Panc1 (cell line): ENCODE measurements at regions not wholly inside any gene's neighbourhood (a gene's known extent, or its start where the extent isn't known, plus 50 kb on each side); places are given as distances from the start of the nearest gene placed in this dataset.

Source experiments
- ATAC-seq: fragments of 200-7000 bp; cut with Tn5 transposase; 2 replicates; pipeline ENCODE4 v1.9.1; 2020; ENCODE audit warnings: mild to moderate bottlenecking, moderate library complexity
- BruUV-seq: library from RNA; stranded (reverse); fragments of 400-500 nt; replicated peaks from 2 replicates; lab custom pipeline; 2021; lab: Mats Ljungman, UMichigan
- CTCF ChIA-PET: fragments of 300-600 bp; sonication (Branson Sonifier 250); formaldehyde crosslinking; loops from one replicate; lab custom pipeline; 2022; ENCODE audit warnings: antibody characterized with exemption; lab: Charles Lee
- POLR2A ChIA-PET: fragments of 300-600 bp; sonication (Branson Sonifier 250); formaldehyde crosslinking; loops from one replicate; lab custom pipeline; 2022; ENCODE audit warnings: antibody characterized with exemption; lab: Charles Lee
- DNase-seq: peaks from one replicate; pipeline ENCODE4 v3.0.0-alpha.2; 2010; ENCODE audit warnings: low read depth, low spot score
- H3K27ac ChIP-seq: 2 replicates; pipeline ENCODE4 v1.5.1; 2011; ENCODE audit warnings: mild to moderate bottlenecking, low read length, inconsistent platforms
- H3K27me3 ChIP-seq: fragments of 200-500 bp; sonication (Bioruptor generic); 2 replicates; pipeline ENCODE4 v1.6.0; 2014; ENCODE audit warnings: low read length, inconsistent platforms; ENCODE audit not compliant: control insufficient read depth, insufficient read depth
- H3K36me3 ChIP-seq: fragments of 200-500 bp; sonication (Bioruptor generic); 2 replicates; pipeline ENCODE4 v1.5.1; 2014; ENCODE audit warnings: inconsistent platforms, mild to moderate bottlenecking, low read length, moderate library complexity; ENCODE audit not compliant: control insufficient read depth, insufficient read depth
- H3K4me1 ChIP-seq: 2 replicates; pipeline ENCODE4 v1.5.1; 2011; ENCODE audit warnings: inconsistent platforms, mild to moderate bottlenecking, low read length, moderate library complexity; ENCODE audit not compliant: control insufficient read depth, insufficient read depth
- H3K4me3 ChIP-seq, 2 experiments: 2 replicates each; pipeline ENCODE4 v1.5.1; 2011 to 2012; ENCODE audit warnings: low read depth in 2 of 2, low read length in 2 of 2, mild to moderate bottlenecking in 2 of 2, inconsistent platforms in 1 of 2, moderate library complexity in 1 of 2
- H3K9me3 ChIP-seq: fragments of 200-500 bp; sonication (Bioruptor generic); 2 replicates; pipeline ENCODE4 v1.5.1; 2014; ENCODE audit warnings: low read depth, mild to moderate bottlenecking, inconsistent platforms, low read length, moderate library complexity; ENCODE audit not compliant: control insufficient read depth, insufficient read depth
- CTCF ChIP-seq: fragments of 450-650 bp; IDR thresholded peaks from 2 replicates; pipeline ENCODE4 v1.5.1; 2017; ENCODE audit warnings: mild to moderate bottlenecking
- POLR2AphosphoS5 ChIP-seq: IDR thresholded peaks from 2 replicates; pipeline ENCODE4 v1.6.1; 2012; ENCODE audit warnings: mild to moderate bottlenecking, low read depth, low read length, moderate library complexity
- REST ChIP-seq, 2 experiments: IDR thresholded peaks; 2 replicates each; pipeline ENCODE4 v1.6.1; 2011 to 2012; ENCODE audit warnings: low read depth in 2 of 2, control low read depth in 1 of 2, low read length in 1 of 2, mild to moderate bottlenecking in 1 of 2, moderate library complexity in 1 of 2; ENCODE audit not compliant: insufficient read depth in 1 of 2
- SIN3A ChIP-seq: IDR thresholded peaks from 2 replicates; pipeline ENCODE4 v1.6.1; 2012; ENCODE audit warnings: low read depth, mild to moderate bottlenecking, low read length, moderate library complexity, borderline replicate concordance; ENCODE audit not compliant: insufficient read depth
- TCF7L2 ChIP-seq: IDR thresholded peaks from 2 replicates; pipeline ENCODE4 v1.6.1; 2011; ENCODE audit warnings: mild to moderate bottlenecking, low read depth, low read length, inconsistent platforms
- in situ Hi-C: cut with HindIII; loops from 2 replicates; pipeline ENCODE4 v1.10.0; 2016; ENCODE audit warnings: low sequenced_read_pairs, low pct_unique_long_range_greater_than_20kb
- intact Hi-C: fragments of 100-400 bp; cut with micrococcal nuclease; formaldehyde crosslinking; loops from one replicate; pipeline ENCODE4 v1.10.0; 2022; ENCODE audit not compliant: unreplicated experiment

GRCh38 chr20:40583205-40583604 lies 105.8 kb downstream of the MAFB start:
- no peak for ATAC-seq
- no peak for DNase-seq
- Histone ChIP-seq H3K27me3 (no peaks in the 10 kb centered on the region), H3K27ac (no peak overlapping the region), H3K4me1 (no peaks in the 10 kb centered on the region), H3K9me3 (no peaks in the 10 kb centered on the region), H3K4me3 (no peak overlapping the region), H3K36me3 (no peaks in the 10 kb centered on the region)
- ChIA-PET POLR2A (no interaction called here), CTCF (no interaction called here)
- intact Hi-C loops (no loop called here), in situ Hi-C loops (no loop called here)
- TF ChIP-seq CTCF (no peak), SIN3A (no peak), TCF7L2 (no peak), REST (IDR thresholded peaks at IDR 0.05; ENCODE audit: insufficient read depth in 1 of 2, low read depth in 2 of 2, low read length in 1 of 2) (no peak), POLR2AphosphoS5 (no peak)
- BruUV-seq = no TSS peak

GRCh38 chr20:40582531-40582930 lies 106.5 kb downstream of the MAFB start:
- H3K27ac ChIP-seq = no peak overlapping the region
- H3K4me3 ChIP-seq = no peak overlapping the region
- H3K4me1 ChIP-seq = no peaks in the 10 kb centered on the region
- POLR2A ChIA-PET = no interaction called here
- no peaks in the 10 kb centered on the region for H3K36me3 ChIP-seq
- DNase-seq (no peak), ATAC-seq (no peak)
- no peak for TF ChIP-seq REST (IDR thresholded peaks at IDR 0.05; ENCODE audit: insufficient read depth in 1 of 2, low read depth in 2 of 2, low read length in 1 of 2)
- no peak for TF ChIP-seq SIN3A
- TF ChIP-seq TCF7L2 = no peak
- no peak for TF ChIP-seq CTCF
- TF ChIP-seq POLR2AphosphoS5 = no peak
- in situ Hi-C loops = no loop called here
- intact Hi-C loops = no loop called here
- H3K9me3 ChIP-seq = no peaks in the 10 kb centered on the region
- CTCF ChIA-PET = no interaction called here
- H3K27me3 ChIP-seq = no peaks in the 10 kb centered on the region
- BruUV-seq = no TSS peak
